Vagina (tissue), 2 donors: ENCODE measurements at regions not wholly inside any gene's neighbourhood (a gene's known extent, or its start where the extent isn't known, plus 50 kb on each side); places are given as distances from the start of the nearest gene placed in this dataset.

ENCODE experiments used
- DNase-seq, 2 donors: peaks; one replicate each; pipeline ENCODE4 v3.0.0-alpha.2; 2017; ENCODE audit errors: extremely low spot score in 2 of 2
- H3K27ac ChIP-seq: fragments of 200-600 bp; sonication (generic); one replicate; pipeline ENCODE4 v1.5.1; 2019
- H3K27me3 ChIP-seq: fragments of 200-600 bp; sonication (generic); one replicate; pipeline ENCODE4 v1.5.1; 2019
- H3K36me3 ChIP-seq, 2 donors: fragments of 200-600 bp; sonication (generic); one replicate each; pipeline ENCODE4 v1.5.1; 2017 to 2019
- H3K4me1 ChIP-seq: fragments of 200-600 bp; sonication (generic); one replicate; pipeline ENCODE4 v1.5.1; 2019
- H3K4me3 ChIP-seq, 2 donors: fragments of 200-600 bp; sonication (generic); 1 replicate in 1 of 2; 2 replicates in 1 of 2; pipeline ENCODE4 v1.5.1; 2016 to 2019
- H3K9me3 ChIP-seq: fragments of 200-600 bp; sonication (generic); one replicate; pipeline ENCODE4 v1.5.1; 2019
- POLR2A ChIP-seq, 2 donors: fragments of 450-650 bp; IDR thresholded peaks; one replicate each; pipeline ENCODE4 v1.6.1; 2017; ENCODE audit warnings: antibody characterized with exemption in 2 of 2, mild to moderate bottlenecking in 2 of 2, moderate library complexity in 2 of 2
- POLR2AphosphoS5 ChIP-seq, 2 donors: sonication (generic); formaldehyde crosslinking; IDR thresholded peaks; one replicate each; pipeline ENCODE4 v1.9.0; 2017; ENCODE audit warnings: antibody characterized with exemption in 2 of 2, mild to moderate bottlenecking in 2 of 2, low read depth in 1 of 2; ENCODE audit not compliant: insufficient read depth in 1 of 2
- intact Hi-C: fragments of 100-400 bp; cut with DNase I; formaldehyde crosslinking; loops from one replicate; pipeline ENCODE4 v1.15.1; 2023
- TF ChIP-seq, protein P1 (sequence below), 3 experiments: fragments of 450-650 bp in 2 of 3; fragments of 200-600 bp in 1 of 3; sonication (generic) in 1 of 3; IDR thresholded peaks; one replicate each; pipeline ENCODE4 v1.5.1; 2017 to 2019; ENCODE audit warnings: antibody characterized with exemption in 3 of 3, mild to moderate bottlenecking in 2 of 3, moderate library complexity in 2 of 3

DNA sequence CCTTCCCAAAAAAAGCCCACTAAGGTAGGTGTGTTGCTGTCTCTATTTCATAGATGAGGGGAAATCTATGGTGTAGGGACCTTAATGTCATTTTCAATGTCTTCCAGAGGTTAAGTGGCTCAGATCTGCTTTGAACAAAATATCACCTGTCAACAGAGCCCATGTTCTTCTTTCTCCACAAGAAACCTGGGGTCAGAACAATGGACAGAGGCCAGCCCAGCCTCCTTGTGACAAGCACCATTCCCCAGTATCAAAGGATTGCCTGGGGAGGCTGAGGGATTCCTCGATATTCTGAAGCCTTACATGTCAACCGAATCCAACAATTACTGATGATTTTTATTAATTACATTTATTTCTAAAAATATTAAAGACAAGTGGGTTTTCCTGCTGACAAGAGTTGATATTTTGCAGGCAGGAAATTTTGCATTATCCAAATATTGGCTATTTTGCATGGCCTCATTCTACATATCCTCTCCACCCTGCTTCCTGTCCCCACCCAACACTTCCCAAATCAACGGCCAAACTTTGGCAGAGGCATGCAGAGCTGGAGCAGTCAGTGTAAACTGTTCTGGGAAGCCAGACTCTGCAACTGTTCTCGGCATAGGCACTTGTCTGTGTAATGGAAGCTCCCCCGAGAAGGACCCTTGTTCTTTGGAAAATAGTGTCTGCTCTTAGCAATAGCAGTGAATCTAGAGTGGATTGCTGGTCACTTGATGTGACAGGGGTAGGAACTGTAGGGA is 281.5 kb downstream of the HS3ST3A1 start:
- H3K27ac ChIP-seq: no peak overlapping the region
- H3K4me1 ChIP-seq: no peaks in the 10 kb centered on the region
- H3K27me3 ChIP-seq: no peaks in the 10 kb centered on the region
- intact Hi-C loops: no loop called here
- DNase-seq: no peak
- TF ChIP-seq, protein P1, sequence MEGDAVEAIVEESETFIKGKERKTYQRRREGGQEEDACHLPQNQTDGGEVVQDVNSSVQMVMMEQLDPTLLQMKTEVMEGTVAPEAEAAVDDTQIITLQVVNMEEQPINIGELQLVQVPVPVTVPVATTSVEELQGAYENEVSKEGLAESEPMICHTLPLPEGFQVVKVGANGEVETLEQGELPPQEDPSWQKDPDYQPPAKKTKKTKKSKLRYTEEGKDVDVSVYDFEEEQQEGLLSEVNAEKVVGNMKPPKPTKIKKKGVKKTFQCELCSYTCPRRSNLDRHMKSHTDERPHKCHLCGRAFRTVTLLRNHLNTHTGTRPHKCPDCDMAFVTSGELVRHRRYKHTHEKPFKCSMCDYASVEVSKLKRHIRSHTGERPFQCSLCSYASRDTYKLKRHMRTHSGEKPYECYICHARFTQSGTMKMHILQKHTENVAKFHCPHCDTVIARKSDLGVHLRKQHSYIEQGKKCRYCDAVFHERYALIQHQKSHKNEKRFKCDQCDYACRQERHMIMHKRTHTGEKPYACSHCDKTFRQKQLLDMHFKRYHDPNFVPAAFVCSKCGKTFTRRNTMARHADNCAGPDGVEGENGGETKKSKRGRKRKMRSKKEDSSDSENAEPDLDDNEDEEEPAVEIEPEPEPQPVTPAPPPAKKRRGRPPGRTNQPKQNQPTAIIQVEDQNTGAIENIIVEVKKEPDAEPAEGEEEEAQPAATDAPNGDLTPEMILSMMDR (IDR thresholded peaks at IDR 0.05): no peak
- no peak for TF ChIP-seq POLR2A (IDR thresholded peaks at IDR 0.05)
- no peak for TF ChIP-seq POLR2AphosphoS5 (IDR thresholded peaks at IDR 0.05; ENCODE audit: insufficient read depth in 1 of 2, low read depth in 1 of 2)
- no peak overlapping the region for H3K4me3 ChIP-seq
- H3K9me3 ChIP-seq: no peaks in the 10 kb centered on the region
- no peaks in the 10 kb centered on the region for H3K36me3 ChIP-seq

DNA sequence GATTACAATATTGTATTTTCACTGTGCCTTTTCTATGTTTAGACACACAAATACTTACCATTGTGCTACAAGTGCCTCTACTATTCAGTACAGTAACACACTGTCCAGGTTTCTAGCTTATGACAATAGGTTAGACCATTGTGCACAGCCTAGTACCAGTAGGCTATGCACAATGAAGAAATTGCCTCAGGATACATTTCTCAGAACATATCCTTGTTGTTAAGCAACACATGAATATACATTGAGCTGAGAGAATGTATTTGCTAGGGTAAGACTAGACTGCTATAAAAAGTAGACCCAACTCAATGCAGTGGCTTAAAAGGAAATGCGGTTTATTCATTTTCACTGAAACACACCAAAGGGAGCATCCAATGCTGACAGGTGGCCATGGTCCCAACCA is 285.1 kb downstream of the HS3ST3A1 start:
- no peaks in the 10 kb centered on the region for H3K36me3 ChIP-seq
- H3K27ac ChIP-seq: no peak overlapping the region
- no peaks in the 10 kb centered on the region for H3K4me1 ChIP-seq
- DNase-seq: no peak
- no peaks in the 10 kb centered on the region for H3K27me3 ChIP-seq
- intact Hi-C loops: no loop called here
- TF ChIP-seq POLR2A (IDR thresholded peaks at IDR 0.05) (no peak), POLR2AphosphoS5 (IDR thresholded peaks at IDR 0.05; ENCODE audit: insufficient read depth in 1 of 2, low read depth in 1 of 2) (no peak)
- TF ChIP-seq, protein P1 (IDR thresholded peaks at IDR 0.05): no peak
- no peak overlapping the region for H3K4me3 ChIP-seq
- H3K9me3 ChIP-seq: no peaks in the 10 kb centered on the region

DNA sequence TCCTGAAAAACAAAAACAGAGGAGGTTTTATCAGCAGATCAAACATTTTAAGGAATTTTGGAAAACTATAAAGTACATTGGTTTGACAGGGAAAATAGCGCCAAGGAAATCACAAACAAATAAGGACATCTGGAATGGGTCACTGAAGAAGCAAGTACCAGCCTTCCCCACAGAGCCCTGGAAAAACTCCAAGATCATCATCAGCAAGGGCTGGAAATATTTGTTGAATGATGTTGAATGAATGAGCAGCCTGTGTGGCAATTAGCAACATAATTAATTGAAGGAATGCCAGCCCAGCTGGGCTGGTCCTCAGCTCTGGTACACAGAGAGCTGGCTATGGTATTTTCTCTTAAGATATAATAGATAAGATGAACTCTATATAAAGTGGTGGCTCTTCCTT is 290.4 kb downstream of the HS3ST3A1 start:
- Histone ChIP-seq H3K27ac (no peak overlapping the region), H3K4me3 (no peak overlapping the region), H3K9me3 (no peaks in the 10 kb centered on the region), H3K27me3 (no peaks in the 10 kb centered on the region), H3K4me1 (no peaks in the 10 kb centered on the region), H3K36me3 (no peaks in the 10 kb centered on the region)
- intact Hi-C loops: no loop called here
- TF ChIP-seq POLR2AphosphoS5 (IDR thresholded peaks at IDR 0.05; ENCODE audit: insufficient read depth in 1 of 2, low read depth in 1 of 2) (no peak), POLR2A (IDR thresholded peaks at IDR 0.05) (no peak)
- TF ChIP-seq, protein P1 (IDR thresholded peaks at IDR 0.05): no peak
- DNase-seq: no peak

DNA sequence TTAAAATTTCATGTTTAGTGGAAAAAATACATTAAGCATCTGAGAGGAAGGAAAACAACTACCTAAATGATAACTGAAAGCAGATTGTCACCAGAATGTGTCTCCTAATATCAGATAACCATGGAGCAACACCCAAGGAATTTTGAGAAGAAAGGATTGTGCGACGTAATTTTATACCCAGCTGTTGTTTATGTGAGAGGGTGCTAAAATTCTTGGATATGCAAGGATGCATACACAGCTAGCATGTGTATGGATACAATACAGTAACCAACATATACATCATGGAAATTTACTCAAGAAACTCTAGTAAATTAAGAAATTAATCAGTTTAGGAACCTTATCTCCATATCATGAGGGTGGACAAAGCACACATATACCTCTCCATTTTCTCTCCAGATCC is 290.9 kb downstream of the HS3ST3A1 start:
- Histone ChIP-seq H3K4me3 (no peak overlapping the region), H3K27ac (no peak overlapping the region), H3K27me3 (no peaks in the 10 kb centered on the region), H3K4me1 (no peaks in the 10 kb centered on the region), H3K9me3 (no peaks in the 10 kb centered on the region), H3K36me3 (no peaks in the 10 kb centered on the region)
- intact Hi-C loops: no loop called here
- TF ChIP-seq, protein P1 (IDR thresholded peaks at IDR 0.05): no peak
- TF ChIP-seq POLR2A (IDR thresholded peaks at IDR 0.05) (no peak), POLR2AphosphoS5 (IDR thresholded peaks at IDR 0.05; ENCODE audit: insufficient read depth in 1 of 2, low read depth in 1 of 2) (no peak)
- DNase-seq: no peak

DNA sequence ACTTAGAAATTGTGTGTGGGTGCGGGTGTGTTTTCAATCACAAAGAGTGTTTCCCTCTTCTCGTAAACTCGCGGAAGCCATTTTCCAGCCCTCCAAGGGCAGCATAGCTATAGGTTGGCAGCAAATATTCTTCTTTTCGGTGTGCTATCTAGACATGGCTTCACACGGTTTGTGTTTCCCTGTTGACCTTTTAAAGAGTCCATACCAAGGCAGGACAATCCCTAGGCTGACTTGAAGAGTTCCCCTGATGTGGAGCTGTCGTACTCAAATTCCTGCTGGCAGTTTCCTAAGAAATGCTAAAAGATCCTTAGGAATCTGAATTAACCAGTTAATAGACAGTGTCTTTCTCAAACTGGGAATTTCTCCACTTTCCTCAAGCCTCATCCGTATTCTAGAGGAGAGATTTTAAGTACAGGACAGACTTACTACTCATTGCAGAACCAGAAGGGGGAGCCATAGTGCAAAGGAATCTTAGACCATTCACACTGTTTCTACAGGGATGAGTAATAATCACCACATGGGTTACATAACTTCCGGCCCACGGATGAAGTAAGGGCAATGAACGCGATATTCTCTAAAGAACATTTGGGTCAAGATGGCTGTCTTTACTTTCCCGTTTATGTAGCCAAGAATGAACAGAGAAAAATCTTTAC is 288.6 kb upstream of the ELAC2 start:
- intact Hi-C loops: no loop called here
- Histone ChIP-seq H3K9me3 (no peaks in the 10 kb centered on the region), H3K36me3 (no peaks in the 10 kb centered on the region), H3K27ac (no peak overlapping the region), H3K4me1 (no peaks in the 10 kb centered on the region), H3K4me3 (no peak overlapping the region), H3K27me3 (no peaks in the 10 kb centered on the region)
- TF ChIP-seq, protein P1 (IDR thresholded peaks at IDR 0.05): no peak
- TF ChIP-seq POLR2A (IDR thresholded peaks at IDR 0.05): no peak
- TF ChIP-seq POLR2AphosphoS5 (IDR thresholded peaks at IDR 0.05; ENCODE audit: insufficient read depth in 1 of 2, low read depth in 1 of 2): no peak
- no peak for DNase-seq
